Testis (tissue), 2 donors: ENCODE measurements at regions not wholly inside any gene's neighbourhood (a gene's known extent, or its start where the extent isn't known, plus 50 kb on each side); places are given as distances from the start of the nearest gene placed in this dataset.

Experiments
- DNase-seq: peaks from one replicate; pipeline ENCODE4 v3.0.0-alpha.2; 2019
- H3K27ac ChIP-seq, 2 donors: fragments of 200-600 bp; sonication (generic); one replicate each; pipeline ENCODE4 v1.5.1; 2019
- H3K27me3 ChIP-seq: fragments of 200-600 bp; sonication (generic); one replicate; pipeline ENCODE4 v1.5.1; 2019
- H3K36me3 ChIP-seq: fragments of 200-600 bp; sonication (generic); one replicate; pipeline ENCODE4 v1.5.1; 2017; ENCODE audit warnings: low read depth; ENCODE audit errors: missing control alignments
- H3K4me1 ChIP-seq: fragments of 200-600 bp; sonication (generic); one replicate; pipeline ENCODE4 v1.5.1; 2019
- H3K4me3 ChIP-seq, 2 donors: fragments of 200-600 bp; sonication (generic); one replicate each; pipeline ENCODE4 v1.5.1; 2017 to 2019
- H3K9me3 ChIP-seq: fragments of 200-600 bp; sonication (generic); one replicate; pipeline ENCODE4 v1.5.1; 2017
- CTCF ChIP-seq, 3 experiments: fragments of 450-650 bp in 2 of 3; fragments of 200-600 bp in 1 of 3; sonication (generic) in 1 of 3; IDR thresholded peaks; one replicate each; pipeline ENCODE4 v1.5.1; 2016 to 2019; ENCODE audit warnings: antibody characterized with exemption in 3 of 3, mild to moderate bottlenecking in 2 of 3, moderate library complexity in 1 of 3
- POLR2A ChIP-seq: fragments of 450-650 bp; IDR thresholded peaks from one replicate; pipeline ENCODE4 v1.6.1; 2017; ENCODE audit warnings: antibody characterized with exemption, mild to moderate bottlenecking, moderate library complexity
- WGBS, 2 donors: methylation state at CpG; one replicate each; pipeline ENCODE4 v1.1.5; 2018; 5-methylcytosine and 5-hydroxymethylcytosine counted together
- intact Hi-C: fragments of 100-400 bp; cut with DNase I; formaldehyde crosslinking; loops from one replicate; pipeline ENCODE4 v1.15.1; 2023; ENCODE audit warnings: low total_unique reads

GRCh38 chr20:11101243-11101642 is 427.4 kb upstream of the JAG1 start:
- DNase-seq = no peak
- H3K27me3 ChIP-seq = no peaks in the 10 kb centered on the region
- no peak overlapping the region for H3K4me3 ChIP-seq
- H3K9me3 ChIP-seq = no peaks in the 10 kb centered on the region
- no peaks in the 10 kb centered on the region for H3K36me3 ChIP-seq
- intact Hi-C loops = no loop called here
- TF ChIP-seq POLR2A = no peak
- no peak for TF ChIP-seq CTCF (IDR thresholded peaks at IDR 0.05)
- WGBS, 2 donors = 81 to 83% methylated on average over 2 of the region's 2 CpGs
- no peak overlapping the region for H3K27ac ChIP-seq
- no peaks in the 10 kb centered on the region for H3K4me1 ChIP-seq

- Histone ChIP-seq H3K27me3 (no peaks in the 10 kb centered on the region), H3K4me1 (no peaks in the 10 kb centered on the region), H3K4me3 (no peak overlapping the region), H3K9me3 (no peaks in the 10 kb centered on the region), H3K36me3 (no peaks in the 10 kb centered on the region), H3K27ac (no peak overlapping the region)
- no peak for DNase-seq
- intact Hi-C loops = no loop called here
- TF ChIP-seq CTCF (IDR thresholded peaks at IDR 0.05) (no peak), POLR2A (no peak)
- WGBS, 2 donors = 87 to 91% methylated on average over 7 of the region's 7 CpGs
These were observed 427.9 kb upstream of the JAG1 start for GRCh38 chr20:11101696-11102095.

GRCh38 chr20:11103866-11104265 is 430.1 kb upstream of the JAG1 start:
- 93 to 95% methylated on average over 1 of the region's 1 CpG for WGBS, 2 donors
- DNase-seq = no peak
- H3K36me3 ChIP-seq = no peaks in the 10 kb centered on the region
- no peaks in the 10 kb centered on the region for H3K27me3 ChIP-seq
- H3K4me3 ChIP-seq = no peak overlapping the region
- H3K9me3 ChIP-seq = no peaks in the 10 kb centered on the region
- H3K27ac ChIP-seq = no peak overlapping the region
- intact Hi-C loops = no loop called here
- TF ChIP-seq POLR2A = no peak
- no peak for TF ChIP-seq CTCF (IDR thresholded peaks at IDR 0.05)
- peaks cover 7% of the 10 kb centered on the region for H3K4me1 ChIP-seq

GRCh38 chr20:11108102-11108810 is 434.5 kb upstream of the JAG1 start:
- H3K9me3 ChIP-seq = no peaks in the 10 kb centered on the region
- H3K36me3 ChIP-seq = no peaks in the 10 kb centered on the region
- peaks cover 7% of the 10 kb centered on the region for H3K4me1 ChIP-seq
- no peak overlapping the region for H3K4me3 ChIP-seq
- intact Hi-C loops = no loop called here
- H3K27me3 ChIP-seq = no peaks in the 10 kb centered on the region
- no peak for DNase-seq
- 60 to 70% methylated on average over 4 of the region's 4 CpGs for WGBS, 2 donors
- TF ChIP-seq POLR2A = no peak
- TF ChIP-seq CTCF (IDR thresholded peaks at IDR 0.05) = no peak
- H3K27ac ChIP-seq = no peak overlapping the region

GRCh38 chr20:11110535-11110934 is 436.7 kb upstream of the JAG1 start:
- no peak for DNase-seq
- Histone ChIP-seq H3K4me1 (peaks cover 7% of the 10 kb centered on the region), H3K4me3 (no peak overlapping the region), H3K36me3 (no peaks in the 10 kb centered on the region), H3K9me3 (no peaks in the 10 kb centered on the region), H3K27ac (no peak overlapping the region), H3K27me3 (no peaks in the 10 kb centered on the region)
- TF ChIP-seq CTCF (IDR thresholded peaks at IDR 0.05) = no peak
- no peak for TF ChIP-seq POLR2A
- 83% methylated on average over 4 of the region's 4 CpGs for WGBS, 2 donors
- intact Hi-C loops = no loop called here
